B cell (primary cell): ENCODE measurements at regions not wholly inside any gene's neighbourhood (a gene's known extent, or its start where the extent isn't known, plus 50 kb on each side); places are given as distances from the start of the nearest gene placed in this dataset.

Experiments used
- ATAC-seq: fragments of 200-7000 bp; cut with Tn5 transposase; one replicate; pipeline ENCODE4 v1.10.0; 2021; ENCODE audit warnings: low read depth, mild to moderate bottlenecking, moderate number of reproducible peaks, moderate library complexity
- CTCF ChIA-PET: fragments of 350-600 bp; sonication (Branson Sonifier 250); formaldehyde crosslinking; loops from one replicate; lab custom pipeline; 2021; ENCODE audit warnings: antibody characterized with exemption, inconsistent platforms; lab: Charles Lee
- POLR2A ChIA-PET: fragments of 350-600 bp; sonication (Branson Sonifier 250); formaldehyde crosslinking; loops from one replicate; lab custom pipeline; 2021; ENCODE audit warnings: antibody characterized with exemption; lab: Charles Lee
- DNase-seq: peaks from one replicate; pipeline ENCODE4 v3.0.0; 2013
- H2AFZ ChIP-seq: 2 replicates; pipeline ENCODE4 v1.6.1; 2012; ENCODE audit warnings: mild to moderate bottlenecking, low read depth, low read length; ENCODE audit not compliant: insufficient read depth, poor library complexity, severe bottlenecking
- H3K27ac ChIP-seq, 2 donors: 1 replicate in 1 of 2; 2 replicates in 1 of 2; pipeline ENCODE4 v1.5.1; 2012 to 2013; ENCODE audit warnings: low read length in 2 of 2, mild to moderate bottlenecking in 2 of 2, moderate library complexity in 1 of 2
- H3K27me3 ChIP-seq, 4 experiments: fragments of 200-600 bp in 1 of 4; sonication (generic) in 1 of 4; replicated peaks in 1 of 4; 1 replicate in 2 of 4; 2 replicates in 2 of 4; pipeline versions ENCODE4 v1.6.1 to v1.7.0; 2013 to 2016; ENCODE audit warnings: low read length in 3 of 4, mild to moderate bottlenecking in 2 of 4, mixed read lengths in 1 of 4, moderate library complexity in 1 of 4; ENCODE audit not compliant: insufficient read depth in 4 of 4, control insufficient read depth in 3 of 4; ENCODE audit errors: control extremely low read depth in 1 of 4
- H3K36me3 ChIP-seq, 2 experiments: replicated peaks in 1 of 2; 1 replicate in 1 of 2; 2 replicates in 1 of 2; pipeline versions ENCODE4 v1.6.1 to v1.7.1; 2013; ENCODE audit warnings: low read length in 1 of 2; ENCODE audit not compliant: insufficient read depth in 2 of 2, control insufficient read depth in 1 of 2; ENCODE audit errors: control extremely low read depth in 1 of 2, extremely low read depth in 1 of 2
- H3K4me1 ChIP-seq, 2 donors: fragments of 200-600 bp in 1 of 2; sonication (generic) in 1 of 2; 1 replicate in 1 of 2; 2 replicates in 1 of 2; pipeline versions ENCODE4 v1.5.1 to v1.6.1; 2013 to 2017; ENCODE audit warnings: low read length in 2 of 2; ENCODE audit not compliant: control insufficient read depth in 2 of 2, insufficient read depth in 2 of 2
- H3K4me2 ChIP-seq: replicated peaks from 2 replicates; pipeline ENCODE3; 2012; ENCODE audit warnings: mild to moderate bottlenecking, low read depth, low read length; ENCODE audit not compliant: poor library complexity, severe bottlenecking
- H3K4me3 ChIP-seq, 5 experiments: fragments of 200-600 bp in 1 of 5; sonication (generic) in 1 of 5; 1 replicate in 3 of 5; 2 replicates in 2 of 5; pipeline versions ENCODE4 v1.5.1 to v1.7.0; 2011 to 2016; ENCODE audit warnings: low read length in 4 of 5, mild to moderate bottlenecking in 4 of 5, low read depth in 2 of 5, control low read depth in 1 of 5, moderate library complexity in 1 of 5; ENCODE audit not compliant: insufficient read depth in 1 of 5; ENCODE audit errors: control extremely low read depth in 1 of 5, extremely low read depth in 1 of 5
- H3K79me2 ChIP-seq: fragments of 200-600 bp; sonication (generic); one replicate; pipeline ENCODE4 v1.6.0; 2016; ENCODE audit warnings: low read length; ENCODE audit not compliant: control insufficient read depth, insufficient read depth
- H3K9ac ChIP-seq: fragments of 200-600 bp; sonication (generic); 2 replicates; pipeline ENCODE4 v1.6.1; 2017; ENCODE audit warnings: mild to moderate bottlenecking, low read length, moderate library complexity
- H3K9me3 ChIP-seq, 3 donors: one replicate each; pipeline versions ENCODE4 v1.6.1 to v1.7.1; 2013; ENCODE audit warnings: low read length in 2 of 3; ENCODE audit not compliant: control insufficient read depth in 2 of 3, insufficient read depth in 1 of 3; ENCODE audit errors: control extremely low read depth in 1 of 3
- H4K20me1 ChIP-seq: 2 replicates; pipeline ENCODE4 v1.6.0; 2012; ENCODE audit warnings: mild to moderate bottlenecking, low read length; ENCODE audit not compliant: insufficient read depth, control insufficient read depth, poor library complexity, severe bottlenecking
- H3K27ac Mint-ChIP-seq: one replicate; pipeline ENCODE4 v1.8.0; 2021; ENCODE audit warnings: mixed read lengths
- H3K27me3 Mint-ChIP-seq: one replicate; pipeline ENCODE4 v1.8.0; 2021; ENCODE audit warnings: mixed read lengths
- H3K4me1 Mint-ChIP-seq: one replicate; pipeline ENCODE4 v1.8.0; 2021; ENCODE audit warnings: mixed read lengths
- H3K4me3 Mint-ChIP-seq: one replicate; pipeline ENCODE4 v1.8.0; 2021; ENCODE audit warnings: mixed read lengths
- H3K9me3 Mint-ChIP-seq: one replicate; pipeline ENCODE4 v1.8.0; 2022; ENCODE audit warnings: mixed read lengths; ENCODE audit not compliant: insufficient read depth
- CTCF ChIP-seq: fragments of 200-600 bp; IDR thresholded peaks from one replicate; pipeline ENCODE4 v1.8.0; 2022; ENCODE audit warnings: antibody characterized with exemption, mild to moderate bottlenecking
- EZH2 ChIP-seq: IDR thresholded peaks from 2 replicates; pipeline ENCODE4 v1.6.1; 2012; ENCODE audit warnings: borderline replicate concordance, low read depth, mild to moderate bottlenecking, moderate library complexity, low read length; ENCODE audit not compliant: insufficient read depth, poor library complexity, severe bottlenecking
- WGBS: methylation state at CpG from one replicate; pipeline ENCODE4 v1.1.5; 2013; ENCODE audit warnings: missing lambda C conversion rate; ENCODE audit not compliant: insufficient coverage; 5-methylcytosine and 5-hydroxymethylcytosine counted together
- intact Hi-C: fragments of 100-400 bp; cut with micrococcal nuclease; formaldehyde crosslinking; loops from one replicate; pipeline ENCODE4 v1.10.0; 2022

- DNase-seq = no peak
- Histone ChIP-seq H3K27me3 (no peaks in the 10 kb centered on the region), H4K20me1 (no peaks in the 10 kb centered on the region), H3K79me2 (no peaks in the 10 kb centered on the region), H3K9ac (no peak overlapping the region), H2AFZ (no peak overlapping the region), H3K9me3 (no peaks in the 10 kb centered on the region), H3K27ac (no peak overlapping the region), H3K4me2 (no peak overlapping the region), H3K4me3 (no peak overlapping the region), H3K36me3 (no peaks in the 10 kb centered on the region), H3K4me1 (no peaks in the 10 kb centered on the region)
- TF ChIP-seq CTCF (no peak), EZH2 (no peak)
- Mint-ChIP-seq H3K4me1 (no peaks in the 10 kb centered on the region), H3K27ac (no peak overlapping the region), H3K4me3 (no peak overlapping the region), H3K27me3 (peaks cover 5% of the 10 kb centered on the region), H3K9me3 (no peaks in the 10 kb centered on the region)
- ATAC-seq = no peak
- no CpG with 5 or more reads among the region's 1 CpG for WGBS
- POLR2A ChIA-PET = no interaction called here
- intact Hi-C loops = no loop called here
- CTCF ChIA-PET = no interaction called here
Observed at GRCh38 chr3:66128623-66129022, 89.9 kb upstream of the MAGI1 start.

- no peaks in the 10 kb centered on the region for H4K20me1 ChIP-seq
- no peaks in the 10 kb centered on the region for H3K4me1 ChIP-seq
- no peak for ATAC-seq
- H3K27me3 Mint-ChIP-seq = peaks cover 5% of the 10 kb centered on the region
- TF ChIP-seq EZH2 = no peak
- TF ChIP-seq CTCF = no peak
- intact Hi-C loops = no loop called here
- no peak overlapping the region for H3K9ac ChIP-seq
- H3K4me1 Mint-ChIP-seq = no peaks in the 10 kb centered on the region
- H3K4me3 ChIP-seq = no peak overlapping the region
- H3K79me2 ChIP-seq = no peaks in the 10 kb centered on the region
- H3K9me3 Mint-ChIP-seq = no peaks in the 10 kb centered on the region
- H3K4me3 Mint-ChIP-seq = no peak overlapping the region
- no peak overlapping the region for H2AFZ ChIP-seq
- ChIA-PET POLR2A (no interaction called here), CTCF (no interaction called here)
- H3K27ac ChIP-seq = no peak overlapping the region
- H3K4me2 ChIP-seq = no peak overlapping the region
- peaks cover 0 to 3% (median 0%) of the 10 kb centered on the region in 4 experiments for H3K27me3 ChIP-seq
- no peaks in the 10 kb centered on the region for H3K36me3 ChIP-seq
- H3K9me3 ChIP-seq = no peaks in the 10 kb centered on the region
- no peak for DNase-seq
- H3K27ac Mint-ChIP-seq = no peak overlapping the region
- WGBS = 100% methylated on average over 1 of the region's 6 CpGs
Observed at GRCh38 chr3:66121318-66121717, 82.6 kb upstream of the MAGI1 start.
